ENCODE measurements at regions not wholly inside any gene's neighbourhood (a gene's known extent, or its start where the extent isn't known, plus 50 kb on each side); places are given as distances from the start of the nearest gene placed in this dataset.

GRCh38 chr21:28608646-28609045, 384.0 kb downstream of the LTN1 start:
- TF ChIP-seq POLR2AphosphoS5 (IDR thresholded peaks at IDR 0.05; ENCODE audit: control insufficient read depth, insufficient read depth, low read depth, low read length), result no peak
- no peak for TF ChIP-seq CREB1 (IDR thresholded peaks at IDR 0.05)
- no peak for TF ChIP-seq CREB1 (CRISPR knock-in tag; IDR thresholded peaks at IDR 0.05)
- TF ChIP-seq POLR2A (conservative IDR thresholded peaks at IDR 0.05), result no peak
- no peak for TF ChIP-seq SNRNP70 (optimal IDR thresholded peaks at IDR 0.05; ENCODE audit: low read depth, low read length)
- TF ChIP-seq MEIS2 (IDR thresholded peaks at IDR 0.05; ENCODE audit: partially characterized antibody), result no peak
- TF ChIP-seq ZNF174 (CRISPR knock-in tag; IDR thresholded peaks at IDR 0.05), result no peak
